ENCODE measurements at regions not wholly inside any gene's neighbourhood (a gene's known extent, or its start where the extent isn't known, plus 50 kb on each side); places are given as distances from the start of the nearest gene placed in this dataset.

- no peaks in the 10 kb centered on the region for H3K36me3 ChIP-seq (replicated peaks; ENCODE audit: control insufficient read depth, insufficient read depth, low read length)
- H3K4me3 ChIP-seq (ENCODE audit: insufficient read depth, low read depth, low read length), result no peak overlapping the region
- DNase-seq, result no peak
- H3K27me3 ChIP-seq (ENCODE audit: control insufficient read depth, insufficient read depth, low read length), result no peaks in the 10 kb centered on the region
Observed at GRCh38 chr19:30136611-30137195, 194.7 kb downstream of the URI1 start.

GRCh38 chr19:30137747-30138146 is 195.7 kb downstream of the URI1 start:
- Histone ChIP-seq H3K4me3 (ENCODE audit: insufficient read depth, low read depth, low read length) (no peak overlapping the region), H3K36me3 (replicated peaks; ENCODE audit: control insufficient read depth, insufficient read depth, low read length) (no peaks in the 10 kb centered on the region), H3K27me3 (ENCODE audit: control insufficient read depth, insufficient read depth, low read length) (no peaks in the 10 kb centered on the region)
- DNase-seq, result no peak

DNA sequence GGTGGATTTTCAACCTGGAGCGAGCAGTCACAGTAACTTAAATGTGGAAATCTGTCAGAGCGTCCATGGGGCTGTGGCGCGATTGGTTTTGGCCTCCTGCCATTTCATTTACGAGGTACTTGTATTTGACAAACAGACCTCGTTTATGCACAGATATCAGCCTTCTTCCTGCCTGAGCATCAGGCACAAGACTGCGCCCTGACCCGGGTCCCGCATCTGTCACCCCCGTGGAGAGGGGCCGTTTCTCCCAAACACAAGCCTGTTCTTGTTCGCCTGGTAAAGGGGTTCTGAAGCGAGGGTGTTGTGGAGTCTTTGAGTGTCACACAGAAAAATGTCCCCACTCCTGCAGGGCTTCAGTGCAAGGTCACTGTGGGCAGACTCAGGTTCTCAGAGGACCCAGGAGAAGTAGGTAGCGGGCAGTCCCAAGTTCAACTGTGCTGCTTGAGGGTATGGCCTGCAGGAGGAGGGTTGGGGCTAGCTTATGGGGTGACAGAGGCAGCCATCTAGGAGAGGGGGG is 202.3 kb downstream of the URI1 start:
- Histone ChIP-seq H3K36me3 (replicated peaks; ENCODE audit: control insufficient read depth, insufficient read depth, low read length) (no peaks in the 10 kb centered on the region), H3K27me3 (ENCODE audit: control insufficient read depth, insufficient read depth, low read length) (no peaks in the 10 kb centered on the region), H3K4me3 (ENCODE audit: insufficient read depth, low read depth, low read length) (no peak overlapping the region)
- no peak for DNase-seq

DNA sequence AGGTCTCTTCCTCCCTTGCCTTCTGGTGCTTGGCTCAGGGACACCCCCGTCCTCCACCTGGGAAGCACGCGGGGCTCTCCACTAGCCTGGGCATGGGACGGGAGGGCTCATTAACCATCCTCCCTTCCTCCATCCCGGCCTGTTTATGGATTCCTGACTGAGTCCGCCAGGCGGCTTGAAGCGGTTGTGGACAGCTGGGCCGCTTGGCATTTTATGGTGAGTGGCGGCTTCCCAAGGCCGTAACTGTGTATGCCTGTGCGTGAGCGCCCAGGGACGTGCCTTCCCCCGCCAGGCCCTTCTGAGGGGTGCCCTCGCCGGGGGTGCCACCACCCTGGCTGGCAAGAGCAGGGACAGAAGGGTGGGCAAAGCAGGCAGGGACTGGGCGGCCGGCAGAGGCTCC is 202.8 kb downstream of the URI1 start:
- no peaks in the 10 kb centered on the region for H3K27me3 ChIP-seq (ENCODE audit: control insufficient read depth, insufficient read depth, low read length)
- H3K4me3 ChIP-seq (ENCODE audit: insufficient read depth, low read depth, low read length), result no peak overlapping the region
- DNase-seq, result no peak
- H3K36me3 ChIP-seq (replicated peaks; ENCODE audit: control insufficient read depth, insufficient read depth, low read length), result no peaks in the 10 kb centered on the region

GRCh38 chr19:30145467-30145866 is 203.4 kb downstream of the URI1 start:
- no peak overlapping the region for H3K4me3 ChIP-seq (ENCODE audit: insufficient read depth, low read depth, low read length)
- H3K27me3 ChIP-seq (ENCODE audit: control insufficient read depth, insufficient read depth, low read length), result no peaks in the 10 kb centered on the region
- no peak for DNase-seq
- no peaks in the 10 kb centered on the region for H3K36me3 ChIP-seq (replicated peaks; ENCODE audit: control insufficient read depth, insufficient read depth, low read length)

- no peak for DNase-seq
- Histone ChIP-seq H3K27me3 (ENCODE audit: control insufficient read depth, insufficient read depth, low read length) (no peaks in the 10 kb centered on the region), H3K4me3 (ENCODE audit: insufficient read depth, low read depth, low read length) (no peak overlapping the region), H3K36me3 (replicated peaks; ENCODE audit: control insufficient read depth, insufficient read depth, low read length) (no peaks in the 10 kb centered on the region)
Observed at GRCh38 chr19:30146346-30146745, 204.3 kb downstream of the URI1 start.

- Histone ChIP-seq H3K36me3 (replicated peaks; ENCODE audit: control insufficient read depth, insufficient read depth, low read length) (no peaks in the 10 kb centered on the region), H3K4me3 (ENCODE audit: insufficient read depth, low read depth, low read length) (no peak overlapping the region), H3K27me3 (ENCODE audit: control insufficient read depth, insufficient read depth, low read length) (no peaks in the 10 kb centered on the region)
- DNase-seq, result no peak
Observed at GRCh38 chr19:30148039-30148790, 206.2 kb downstream of the URI1 start.

GRCh38 chr19:30148803-30149202 is 206.8 kb downstream of the URI1 start:
- Histone ChIP-seq H3K27me3 (ENCODE audit: control insufficient read depth, insufficient read depth, low read length) (no peaks in the 10 kb centered on the region), H3K36me3 (replicated peaks; ENCODE audit: control insufficient read depth, insufficient read depth, low read length) (no peaks in the 10 kb centered on the region), H3K4me3 (ENCODE audit: insufficient read depth, low read depth, low read length) (no peak overlapping the region)
- no peak for DNase-seq

DNA sequence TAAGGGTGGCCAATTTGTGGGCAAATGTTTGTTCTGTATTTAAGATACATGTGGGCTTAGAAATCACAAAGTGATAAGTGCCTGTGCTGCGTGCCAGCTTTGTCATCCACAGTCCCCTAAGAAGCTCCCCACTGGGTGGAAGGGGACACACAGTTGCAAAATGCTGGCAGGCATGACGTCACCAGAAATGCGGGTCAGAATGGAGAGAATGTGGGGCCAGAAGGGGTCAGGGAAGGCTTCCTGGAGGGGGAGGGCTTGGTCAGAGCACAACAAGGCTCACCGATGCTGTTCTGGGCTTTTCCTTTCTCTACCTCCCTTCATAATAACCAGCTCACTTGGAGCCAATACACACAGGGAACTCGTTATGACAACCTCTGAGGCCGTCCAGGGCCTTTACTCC is 207.3 kb downstream of the URI1 start:
- Histone ChIP-seq H3K27me3 (ENCODE audit: control insufficient read depth, insufficient read depth, low read length) (no peaks in the 10 kb centered on the region), H3K36me3 (replicated peaks; ENCODE audit: control insufficient read depth, insufficient read depth, low read length) (no peaks in the 10 kb centered on the region), H3K4me3 (ENCODE audit: insufficient read depth, low read depth, low read length) (no peak overlapping the region)
- DNase-seq, result no peak

- no peak overlapping the region for H3K4me3 ChIP-seq (ENCODE audit: insufficient read depth, low read depth, low read length)
- H3K27me3 ChIP-seq (ENCODE audit: control insufficient read depth, insufficient read depth, low read length), result no peaks in the 10 kb centered on the region
- H3K36me3 ChIP-seq (replicated peaks; ENCODE audit: control insufficient read depth, insufficient read depth, low read length), result no peaks in the 10 kb centered on the region
- DNase-seq, result no peak
Observed at GRCh38 chr19:30150626-30151025, 208.6 kb downstream of the URI1 start.

GRCh38 chr19:30151081-30151480 is 209.0 kb downstream of the URI1 start:
- Histone ChIP-seq H3K4me3 (ENCODE audit: insufficient read depth, low read depth, low read length) (no peak overlapping the region), H3K36me3 (replicated peaks; ENCODE audit: control insufficient read depth, insufficient read depth, low read length) (no peaks in the 10 kb centered on the region), H3K27me3 (ENCODE audit: control insufficient read depth, insufficient read depth, low read length) (no peaks in the 10 kb centered on the region)
- no peak for DNase-seq

GRCh38 chr19:30152510-30153291 is 210.7 kb downstream of the URI1 start:
- H3K4me3 ChIP-seq (ENCODE audit: insufficient read depth, low read depth, low read length), result no peak overlapping the region
- H3K27me3 ChIP-seq (ENCODE audit: control insufficient read depth, insufficient read depth, low read length), result no peaks in the 10 kb centered on the region
- no peaks in the 10 kb centered on the region for H3K36me3 ChIP-seq (replicated peaks; ENCODE audit: control insufficient read depth, insufficient read depth, low read length)
- no peak for DNase-seq

DNA sequence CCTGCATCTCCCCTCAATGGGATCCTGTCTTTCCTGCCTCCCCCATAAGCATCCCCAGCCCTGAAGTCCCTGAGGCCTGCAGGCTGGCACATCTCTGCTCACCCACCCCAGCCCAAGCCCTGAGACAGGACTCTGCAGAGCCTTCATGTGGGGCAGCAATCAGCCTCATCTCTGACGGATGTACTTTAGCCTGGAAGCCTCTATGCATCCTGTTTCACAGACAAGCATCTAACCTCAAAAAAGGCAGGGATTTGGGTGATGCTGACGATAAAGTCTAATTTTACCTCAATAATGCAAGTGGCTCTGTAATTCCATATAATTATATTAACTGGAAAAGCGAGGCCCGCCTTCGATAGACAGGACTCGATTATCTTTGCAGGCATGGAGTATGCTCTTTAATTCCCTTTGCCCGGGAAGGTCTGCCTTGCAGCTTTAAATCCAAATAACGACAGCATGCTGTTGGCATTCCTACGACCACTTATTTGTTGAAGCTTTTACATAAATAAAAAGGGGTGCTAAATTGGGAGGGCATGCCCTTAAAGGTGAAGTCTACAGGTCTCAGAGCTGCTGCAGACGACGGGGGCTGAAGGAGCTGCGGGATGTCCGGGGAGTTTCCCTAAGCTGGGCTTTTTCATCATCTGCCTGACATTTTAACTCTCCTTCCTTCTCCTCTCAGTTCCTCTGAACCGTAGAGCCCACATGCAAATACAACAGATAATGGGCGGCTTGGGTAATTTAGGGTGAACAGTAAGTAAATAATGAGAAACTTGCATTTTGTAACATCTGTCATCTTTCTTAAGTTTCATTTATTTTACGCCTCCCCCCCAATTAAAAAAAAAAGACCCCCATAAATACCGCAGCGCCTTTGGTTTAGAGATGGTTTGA is 211.5 kb downstream of the URI1 start:
- no peaks in the 10 kb centered on the region for H3K27me3 ChIP-seq (ENCODE audit: control insufficient read depth, insufficient read depth, low read length)
- H3K36me3 ChIP-seq (replicated peaks; ENCODE audit: control insufficient read depth, insufficient read depth, low read length), result no peaks in the 10 kb centered on the region
- no peak for DNase-seq
- H3K4me3 ChIP-seq (ENCODE audit: insufficient read depth, low read depth, low read length), result no peak overlapping the region

DNA sequence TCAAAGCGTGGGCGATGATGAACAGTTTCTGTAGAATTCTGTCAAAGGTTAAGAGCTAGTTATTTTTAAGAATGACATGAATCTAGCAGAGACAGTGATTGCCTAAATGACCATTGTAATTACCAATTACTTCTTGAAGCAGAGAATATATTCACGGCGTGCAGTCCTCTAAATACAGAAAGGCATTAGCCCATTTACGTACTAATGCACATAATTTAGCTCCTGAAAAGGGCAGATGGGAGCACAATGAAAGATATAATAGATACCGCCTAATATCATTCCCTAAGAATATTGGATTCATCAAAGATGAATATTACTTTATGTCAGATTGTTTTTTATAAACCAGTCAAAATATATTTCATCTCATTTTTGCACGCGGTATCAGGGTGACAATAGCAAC is 212.4 kb downstream of the URI1 start:
- Histone ChIP-seq H3K36me3 (replicated peaks; ENCODE audit: control insufficient read depth, insufficient read depth, low read length) (no peaks in the 10 kb centered on the region), H3K4me3 (ENCODE audit: insufficient read depth, low read depth, low read length) (no peak overlapping the region), H3K27me3 (ENCODE audit: control insufficient read depth, insufficient read depth, low read length) (no peaks in the 10 kb centered on the region)
- no peak for DNase-seq
